Glutamatergic neuron (in vitro differentiated cells): ENCODE measurements at regions not wholly inside any gene's neighbourhood (a gene's known extent, or its start where the extent isn't known, plus 50 kb on each side); places are given as distances from the start of the nearest gene placed in this dataset.

Experiments
- DNase-seq: peaks from one replicate; pipeline ENCODE4 v3.0.0; 2022
- H3K27ac Mint-ChIP-seq: one replicate; pipeline ENCODE4 v1.8.0; 2020; ENCODE audit warnings: mild to moderate bottlenecking, mixed read lengths, inconsistent platforms; ENCODE audit not compliant: unreplicated experiment
- H3K27me3 Mint-ChIP-seq: one replicate; pipeline ENCODE4 v1.8.0; 2020; ENCODE audit warnings: mild to moderate bottlenecking, moderate library complexity, mixed read lengths, inconsistent platforms; ENCODE audit not compliant: unreplicated experiment
- H3K36me3 Mint-ChIP-seq: one replicate; pipeline ENCODE4 v1.8.0; 2020; ENCODE audit warnings: mild to moderate bottlenecking, mixed read lengths, inconsistent platforms; ENCODE audit not compliant: unreplicated experiment
- H3K4me1 Mint-ChIP-seq: one replicate; pipeline ENCODE4 v1.8.0; 2020; ENCODE audit warnings: mild to moderate bottlenecking, low read depth, mixed read lengths, inconsistent platforms; ENCODE audit not compliant: unreplicated experiment
- H3K4me3 Mint-ChIP-seq: one replicate; pipeline ENCODE4 v1.8.0; 2020; ENCODE audit warnings: mild to moderate bottlenecking, mixed read lengths, inconsistent platforms; ENCODE audit not compliant: unreplicated experiment
- H3K9me3 Mint-ChIP-seq: one replicate; pipeline ENCODE4 v1.8.0; 2020; ENCODE audit warnings: mild to moderate bottlenecking, moderate library complexity, mixed read lengths, inconsistent platforms; ENCODE audit not compliant: unreplicated experiment
- TF ChIP-seq, protein P1 (sequence below): fragments of 200-600 bp; sonication (generic); IDR thresholded peaks from one replicate; pipeline ENCODE4 v1.5.0; 2021; ENCODE audit not compliant: partially characterized antibody, unreplicated experiment

DNA sequence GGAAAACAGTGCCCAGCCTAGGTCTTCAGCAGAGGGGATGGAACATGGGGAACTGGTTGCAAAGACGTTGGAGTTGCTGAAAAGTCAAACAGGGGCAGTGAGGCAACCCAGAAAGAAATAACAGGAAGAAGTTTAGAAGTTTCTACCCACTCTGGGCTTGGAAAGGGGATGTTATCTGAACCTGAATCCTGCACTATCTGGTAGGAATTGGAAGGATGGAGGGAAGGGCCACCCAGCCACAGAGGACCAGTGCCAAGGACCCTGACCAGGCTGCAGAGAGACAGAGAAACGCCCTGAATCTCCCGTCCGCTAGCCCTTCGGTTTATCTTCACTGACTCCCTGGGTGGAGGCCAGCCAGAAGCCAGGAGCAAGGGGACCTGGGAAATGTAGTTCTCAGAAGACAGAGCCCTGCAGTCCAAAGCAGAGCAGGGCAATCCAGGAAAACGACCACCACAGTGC is 217.3 kb upstream of the RREB1 start:
- DNase-seq, result peak; percentile 42
- peaks cover 3% of the 10 kb centered on the region for H3K27me3 Mint-ChIP-seq
- H3K9me3 Mint-ChIP-seq, result no peaks in the 10 kb centered on the region
- H3K36me3 Mint-ChIP-seq, result no peaks in the 10 kb centered on the region
- H3K4me1 Mint-ChIP-seq, result no peaks in the 10 kb centered on the region
- H3K4me3 Mint-ChIP-seq, result no peak overlapping the region
- TF ChIP-seq, protein P1, sequence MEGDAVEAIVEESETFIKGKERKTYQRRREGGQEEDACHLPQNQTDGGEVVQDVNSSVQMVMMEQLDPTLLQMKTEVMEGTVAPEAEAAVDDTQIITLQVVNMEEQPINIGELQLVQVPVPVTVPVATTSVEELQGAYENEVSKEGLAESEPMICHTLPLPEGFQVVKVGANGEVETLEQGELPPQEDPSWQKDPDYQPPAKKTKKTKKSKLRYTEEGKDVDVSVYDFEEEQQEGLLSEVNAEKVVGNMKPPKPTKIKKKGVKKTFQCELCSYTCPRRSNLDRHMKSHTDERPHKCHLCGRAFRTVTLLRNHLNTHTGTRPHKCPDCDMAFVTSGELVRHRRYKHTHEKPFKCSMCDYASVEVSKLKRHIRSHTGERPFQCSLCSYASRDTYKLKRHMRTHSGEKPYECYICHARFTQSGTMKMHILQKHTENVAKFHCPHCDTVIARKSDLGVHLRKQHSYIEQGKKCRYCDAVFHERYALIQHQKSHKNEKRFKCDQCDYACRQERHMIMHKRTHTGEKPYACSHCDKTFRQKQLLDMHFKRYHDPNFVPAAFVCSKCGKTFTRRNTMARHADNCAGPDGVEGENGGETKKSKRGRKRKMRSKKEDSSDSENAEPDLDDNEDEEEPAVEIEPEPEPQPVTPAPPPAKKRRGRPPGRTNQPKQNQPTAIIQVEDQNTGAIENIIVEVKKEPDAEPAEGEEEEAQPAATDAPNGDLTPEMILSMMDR, result no peak
- H3K27ac Mint-ChIP-seq, result no peak overlapping the region

DNA sequence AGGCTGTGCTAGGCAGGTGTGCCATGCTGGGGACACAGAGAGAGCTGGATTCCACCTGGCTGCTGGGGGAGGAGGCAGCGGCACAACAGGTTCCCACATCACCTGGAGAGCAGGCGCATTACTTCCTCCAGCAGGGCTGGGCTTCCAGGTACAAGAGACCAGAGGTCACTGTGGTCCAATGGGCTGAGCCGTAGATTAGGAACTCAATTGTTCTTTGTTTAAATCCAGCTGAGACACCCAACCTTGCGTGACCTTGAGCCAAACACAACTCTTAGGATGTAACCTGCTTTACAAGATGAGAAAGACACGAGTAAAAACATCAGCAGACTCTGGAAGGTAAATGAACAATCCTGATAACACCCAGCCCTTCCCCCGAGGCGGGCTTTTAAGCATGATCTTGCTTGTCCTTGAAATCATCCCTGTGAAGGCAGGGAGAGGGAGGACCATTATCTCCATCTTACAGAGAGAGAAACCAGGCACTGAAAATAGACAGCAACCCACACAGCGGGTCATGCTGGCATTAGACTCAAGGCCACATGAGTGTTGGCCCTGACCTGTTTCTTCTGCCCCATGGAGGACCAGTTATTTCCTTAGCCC is 216.5 kb upstream of the RREB1 start:
- peaks cover 4% of the 10 kb centered on the region for H3K36me3 Mint-ChIP-seq
- no peak for DNase-seq
- H3K27ac Mint-ChIP-seq, result no peak overlapping the region
- H3K4me3 Mint-ChIP-seq, result no peak overlapping the region
- no peaks in the 10 kb centered on the region for H3K4me1 Mint-ChIP-seq
- H3K9me3 Mint-ChIP-seq, result no peaks in the 10 kb centered on the region
- TF ChIP-seq, protein P1, result no peak
- H3K27me3 Mint-ChIP-seq, result peaks cover 4% of the 10 kb centered on the region

DNA sequence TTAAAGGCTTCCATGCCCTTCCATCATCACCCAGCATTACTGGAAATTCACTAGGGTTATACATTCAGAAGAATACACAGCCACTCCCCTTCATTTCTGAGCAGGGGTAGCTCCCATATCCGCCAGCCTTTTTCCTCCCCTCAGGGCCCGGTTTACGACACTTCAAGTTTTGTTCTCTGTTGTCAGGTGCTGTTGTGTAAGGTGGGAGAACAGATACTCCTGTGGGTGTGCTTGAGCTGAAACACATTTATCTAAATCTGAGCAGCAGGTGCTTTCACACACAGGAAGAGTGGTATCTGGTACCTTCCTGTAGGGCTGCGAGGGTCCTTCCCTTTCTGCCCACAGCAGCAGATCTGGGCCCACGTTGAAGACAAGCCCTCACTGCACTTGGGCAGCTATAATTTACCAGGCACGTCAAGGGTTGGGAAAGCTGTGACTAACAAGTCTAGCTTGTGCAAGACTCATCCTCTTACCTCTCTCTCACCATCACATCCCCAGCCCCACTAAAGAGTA is 215.8 kb upstream of the RREB1 start:
- Mint-ChIP-seq H3K4me1 (no peaks in the 10 kb centered on the region), H3K27me3 (peaks cover 4% of the 10 kb centered on the region), H3K36me3 (peaks cover 4% of the 10 kb centered on the region), H3K27ac (no peak overlapping the region), H3K9me3 (no peaks in the 10 kb centered on the region), H3K4me3 (no peak overlapping the region)
- DNase-seq, result no peak
- TF ChIP-seq, protein P1, result no peak

DNA sequence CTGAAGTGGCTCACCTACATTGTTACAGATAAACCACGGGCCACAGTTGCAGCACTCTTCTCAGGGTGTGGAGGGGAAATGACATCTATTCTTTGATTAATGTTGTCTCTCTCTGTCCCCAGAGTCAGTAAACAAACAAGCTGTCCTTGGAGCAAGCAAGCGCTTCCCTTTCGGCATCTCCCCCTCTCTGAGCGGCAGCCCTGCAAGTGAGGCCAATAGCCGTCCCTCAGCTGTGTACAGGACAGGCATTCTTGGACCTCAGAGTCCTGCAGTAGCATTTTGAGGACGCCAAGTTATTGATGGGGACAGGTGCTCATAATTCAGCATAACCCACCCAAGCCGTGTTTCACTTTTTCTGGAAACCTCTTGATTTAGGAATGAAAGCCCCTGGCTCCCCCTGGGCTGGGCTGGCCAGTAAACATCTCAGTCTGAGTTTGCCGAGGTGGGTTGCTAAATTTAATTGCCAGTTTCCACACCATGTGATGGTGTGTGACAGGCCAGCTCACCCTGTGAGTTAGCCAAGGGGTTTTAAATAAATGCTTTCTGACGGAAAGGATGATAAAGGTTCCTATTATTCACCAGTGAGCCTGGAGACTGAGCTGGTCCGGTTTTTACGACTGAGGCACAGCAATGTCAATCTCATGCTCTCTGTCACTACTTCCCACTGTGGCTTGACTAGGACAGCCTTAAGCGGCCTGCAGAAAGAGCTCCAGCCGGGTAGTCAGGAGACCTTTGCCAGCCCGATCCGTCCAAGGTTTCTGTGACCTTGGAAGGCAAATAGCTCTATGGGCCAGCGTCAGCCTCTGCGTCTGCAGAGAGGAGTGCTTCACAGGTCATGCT is 214.8 kb upstream of the RREB1 start:
- H3K9me3 Mint-ChIP-seq, result no peaks in the 10 kb centered on the region
- H3K27ac Mint-ChIP-seq, result no peak overlapping the region
- peaks cover 4% of the 10 kb centered on the region for H3K27me3 Mint-ChIP-seq
- no peak overlapping the region for H3K4me3 Mint-ChIP-seq
- peaks cover 4% of the 10 kb centered on the region for H3K36me3 Mint-ChIP-seq
- DNase-seq, result no peak
- TF ChIP-seq, protein P1, result no peak
- H3K4me1 Mint-ChIP-seq, result no peaks in the 10 kb centered on the region

DNA sequence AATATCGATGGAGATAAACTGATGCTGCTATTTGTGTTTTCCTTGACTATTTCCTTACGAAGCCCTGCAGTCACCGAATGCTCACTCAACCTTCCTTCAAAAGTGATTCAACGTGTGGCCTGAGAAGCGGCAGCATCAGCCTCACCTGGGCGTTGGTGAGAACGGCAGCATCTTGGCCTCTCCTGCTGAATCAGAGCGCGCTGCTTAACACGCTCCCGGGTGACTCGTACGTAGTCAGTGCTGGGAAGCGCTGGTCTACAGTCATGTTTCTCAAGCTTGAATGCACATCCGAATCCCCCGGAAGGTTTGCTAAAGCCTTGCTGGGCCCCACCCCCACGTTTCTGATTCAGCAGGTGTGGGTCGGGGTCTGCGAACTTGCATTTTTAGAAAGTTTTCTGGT is 214.1 kb upstream of the RREB1 start:
- TF ChIP-seq, protein P1, result no peak
- no peaks in the 10 kb centered on the region for H3K9me3 Mint-ChIP-seq
- H3K27ac Mint-ChIP-seq, result no peak overlapping the region
- no peak for DNase-seq
- peaks cover 4% of the 10 kb centered on the region for H3K36me3 Mint-ChIP-seq
- H3K27me3 Mint-ChIP-seq, result peaks cover 4% of the 10 kb centered on the region
- H3K4me3 Mint-ChIP-seq, result no peak overlapping the region
- no peaks in the 10 kb centered on the region for H3K4me1 Mint-ChIP-seq
